ENCODE measurements at regions not wholly inside any gene's neighbourhood (a gene's known extent, or its start where the extent isn't known, plus 50 kb on each side); places are given as distances from the start of the nearest gene placed in this dataset.

GRCh38 chr12:88801227-88802095 lies 221.2 kb upstream of the KITLG start:
- no peak for DNase-seq

DNA sequence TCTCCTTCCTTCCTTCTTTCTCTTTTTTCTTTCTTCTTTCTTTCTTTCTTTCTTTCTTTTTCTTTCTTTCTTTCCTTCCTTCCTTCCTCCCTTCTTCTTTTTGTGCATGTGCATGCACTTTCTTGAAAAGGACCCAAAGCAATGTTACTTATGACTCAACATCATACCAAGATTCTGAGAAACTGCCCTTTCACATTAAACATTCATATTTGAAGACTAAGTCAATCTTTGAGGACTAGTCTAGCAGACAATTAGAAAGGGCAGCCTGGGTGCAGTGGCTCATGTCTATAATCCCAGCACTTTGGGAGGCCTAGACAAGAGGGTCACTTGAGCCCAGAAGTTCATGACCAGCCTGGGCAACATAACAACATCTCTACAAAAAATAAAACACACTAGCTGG lies 212.8 kb upstream of the KITLG start:
- no peak for DNase-seq

DNA sequence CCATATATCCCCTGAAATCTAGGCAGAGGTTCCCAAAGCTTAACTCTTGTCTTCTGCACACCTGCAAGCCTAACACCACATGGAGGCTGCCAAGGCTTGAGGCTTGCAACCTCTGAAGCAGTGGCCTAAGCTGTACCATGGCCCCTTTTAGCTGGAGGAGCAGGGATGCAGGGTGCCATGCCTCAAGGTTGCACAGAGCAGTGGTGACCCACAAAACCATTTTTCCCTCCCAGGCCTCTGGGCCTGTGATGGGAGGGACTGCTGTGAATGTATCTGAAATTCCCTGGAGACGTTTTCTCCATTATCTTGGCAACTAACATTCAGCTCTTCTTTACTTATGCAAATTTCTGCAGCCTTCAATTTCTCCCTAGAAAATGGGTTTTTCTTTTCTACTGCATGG lies 210.0 kb upstream of the KITLG start:
- DNase-seq = no peak

DNA sequence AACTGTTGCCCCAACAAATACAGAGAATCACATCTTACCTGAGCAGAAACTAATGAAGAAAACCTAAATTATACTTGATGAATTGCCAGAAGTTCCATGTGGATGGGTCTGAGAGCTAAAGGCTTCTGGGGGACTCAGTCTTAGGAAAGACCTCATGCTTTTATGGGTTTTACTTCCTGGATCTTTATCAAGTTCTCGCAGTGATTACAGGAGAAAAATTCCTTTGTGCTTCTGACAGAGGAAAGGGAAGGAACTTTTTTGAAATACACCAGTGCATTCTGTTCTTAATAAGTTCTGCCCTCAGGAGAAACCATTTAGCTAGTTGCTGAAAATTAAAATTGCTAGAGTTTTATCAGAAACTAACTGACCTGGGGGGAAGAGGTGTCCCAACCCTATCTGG lies 203.9 kb upstream of the KITLG start:
- no peak for DNase-seq

- DNase-seq = no peak
Measured at GRCh38 chr12:88782351-88782750, 202.1 kb upstream of the KITLG start.

- no peak for DNase-seq
Measured at GRCh38 chr12:88781909-88782308, 201.6 kb upstream of the KITLG start.

GRCh38 chr12:88778064-88778463 lies 197.8 kb upstream of the KITLG start:
- DNase-seq = no peak

DNA sequence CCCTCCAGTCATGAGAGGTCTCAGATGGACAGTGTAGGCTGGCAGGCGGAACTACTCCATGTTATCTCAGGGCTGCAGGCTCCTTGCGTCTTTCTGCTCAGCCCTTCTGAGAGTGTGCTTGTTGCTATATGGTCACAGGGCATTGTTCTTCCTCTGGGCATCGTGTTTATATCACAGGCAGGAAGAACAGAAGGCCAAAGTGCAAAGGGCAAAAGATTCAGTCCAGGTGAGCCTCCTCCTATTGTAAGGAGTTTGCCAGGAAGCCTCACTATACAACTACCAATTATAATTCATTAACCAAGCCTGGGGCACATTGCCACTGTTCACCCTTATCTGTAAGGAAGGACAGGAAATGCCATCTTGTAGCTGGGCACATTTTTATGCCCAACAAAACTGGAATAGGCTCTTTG lies 195.5 kb upstream of the KITLG start:
- no peak for DNase-seq

DNA sequence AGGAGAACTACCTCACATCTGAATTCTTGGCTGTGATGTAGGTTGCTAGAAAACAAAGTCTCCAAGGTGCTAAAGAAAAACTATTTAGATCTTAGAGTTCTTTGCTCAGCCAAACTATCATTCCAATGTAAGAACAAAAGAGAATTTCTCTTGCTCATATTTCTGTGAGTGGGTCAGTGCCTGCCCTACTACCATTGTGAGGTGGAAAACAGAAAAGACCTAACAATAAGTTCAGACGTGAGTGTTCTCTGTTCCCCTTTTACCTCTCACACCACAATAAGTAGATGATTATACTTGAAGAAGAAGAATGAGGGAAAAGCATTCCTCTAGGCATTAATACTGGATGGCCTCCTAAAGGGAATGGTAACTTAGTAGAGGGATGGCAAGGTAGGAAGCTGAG lies 187.4 kb upstream of the KITLG start:
- DNase-seq = no peak

GRCh38 chr12:88764781-88765480 lies 184.7 kb upstream of the KITLG start:
- DNase-seq = no peak

DNA sequence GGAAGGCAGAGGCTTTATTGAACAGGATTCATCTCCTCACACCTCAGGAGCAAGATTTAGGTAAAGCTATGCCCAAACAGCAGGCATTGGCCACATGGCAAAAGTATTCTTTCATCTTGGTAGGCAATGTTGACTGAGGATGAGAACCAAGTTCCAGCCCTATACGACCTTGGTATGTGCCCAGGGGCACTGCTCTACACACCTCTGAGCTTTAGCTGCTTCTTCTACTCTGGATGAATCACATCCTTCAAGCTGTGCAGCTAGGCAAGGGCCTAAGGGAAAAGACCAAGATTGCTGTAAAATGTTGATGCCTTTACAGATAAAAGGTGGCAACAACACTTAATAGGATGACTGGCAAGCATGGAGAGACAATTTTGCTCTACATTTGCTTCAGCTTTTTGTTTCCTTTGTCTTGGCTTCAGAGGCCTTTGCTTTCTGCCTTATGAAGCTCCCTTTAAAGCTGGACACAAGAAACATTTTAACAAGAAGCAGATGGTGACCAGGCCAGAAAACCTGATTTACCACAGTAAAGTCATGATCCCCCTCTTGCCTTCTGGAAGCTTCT lies 183.3 kb upstream of the KITLG start:
- DNase-seq = no peak

- no peak for DNase-seq
Measured at GRCh38 chr12:88758176-88758575, 177.9 kb upstream of the KITLG start.

- no peak for DNase-seq
Measured at GRCh38 chr12:88756917-88757316, 176.6 kb upstream of the KITLG start.

DNA sequence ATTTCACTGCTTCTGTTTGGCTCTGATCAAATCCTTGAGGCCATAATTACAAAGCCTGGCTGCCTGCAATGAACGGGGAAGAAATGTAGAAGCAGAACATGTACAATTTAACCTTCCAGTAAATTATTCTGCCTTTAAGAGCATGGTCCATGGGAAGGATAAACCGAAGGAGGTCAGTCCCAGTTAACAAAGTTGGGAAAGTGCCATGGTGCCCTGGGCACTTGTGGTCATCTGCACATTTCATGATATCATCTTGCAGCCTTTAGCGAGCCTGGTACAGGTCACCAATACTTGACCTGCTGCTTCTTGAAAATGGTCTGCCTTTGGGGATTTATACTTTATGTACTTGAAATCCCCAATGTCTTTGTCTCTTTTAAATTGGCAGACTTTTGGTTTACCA lies 175.9 kb upstream of the KITLG start:
- DNase-seq = no peak

DNA sequence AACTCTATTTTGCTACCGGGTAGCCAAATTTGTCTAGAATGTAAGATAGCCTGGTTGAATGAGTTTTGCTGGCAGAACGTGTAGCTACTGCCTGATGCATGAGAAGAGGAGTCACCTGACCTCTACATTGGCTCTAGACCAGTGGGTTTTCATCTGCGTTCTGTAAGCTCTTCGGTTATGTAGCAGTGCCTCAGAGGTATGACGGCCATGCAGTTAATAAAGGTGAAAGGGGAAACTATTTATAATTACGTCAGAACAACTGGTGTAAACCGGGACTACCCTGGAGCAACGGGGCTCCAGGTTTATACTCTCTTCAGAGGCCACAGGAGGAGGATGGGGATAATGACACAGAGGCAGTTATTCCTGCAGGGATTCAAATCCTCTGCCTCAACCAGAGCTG lies 173.4 kb upstream of the KITLG start:
- DNase-seq = no peak

- no peak for DNase-seq
Measured at GRCh38 chr12:88753066-88753465, 172.8 kb upstream of the KITLG start.

DNA sequence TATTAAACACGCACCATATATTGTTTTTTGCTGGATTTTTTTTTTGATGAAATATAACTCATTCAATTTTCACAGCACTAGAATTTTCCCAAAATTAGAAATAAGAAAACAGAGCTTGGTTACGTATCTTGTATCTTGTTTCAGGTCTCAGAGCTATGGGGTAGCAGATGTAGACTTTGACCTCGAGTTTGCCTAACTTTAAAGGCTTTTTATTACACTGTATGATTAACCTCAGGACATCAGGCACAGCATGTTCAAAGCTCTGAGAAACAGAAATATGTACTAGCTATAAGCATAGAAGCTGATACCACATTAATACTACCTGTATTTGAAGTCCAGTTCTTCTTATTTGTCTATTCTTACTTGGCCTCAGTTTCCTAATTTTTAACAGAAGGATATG lies 171.9 kb upstream of the KITLG start:
- no peak for DNase-seq

GRCh38 chr12:88750867-88751543 lies 170.7 kb upstream of the KITLG start:
- no peak for DNase-seq

- no peak for DNase-seq
Measured at GRCh38 chr12:88746386-88746785, 166.1 kb upstream of the KITLG start.

- DNase-seq = no peak
Measured at GRCh38 chr12:88743946-88744685, 163.8 kb upstream of the KITLG start.

- no peak for DNase-seq
Measured at GRCh38 chr12:88737838-88738472, 157.7 kb upstream of the KITLG start.

DNA sequence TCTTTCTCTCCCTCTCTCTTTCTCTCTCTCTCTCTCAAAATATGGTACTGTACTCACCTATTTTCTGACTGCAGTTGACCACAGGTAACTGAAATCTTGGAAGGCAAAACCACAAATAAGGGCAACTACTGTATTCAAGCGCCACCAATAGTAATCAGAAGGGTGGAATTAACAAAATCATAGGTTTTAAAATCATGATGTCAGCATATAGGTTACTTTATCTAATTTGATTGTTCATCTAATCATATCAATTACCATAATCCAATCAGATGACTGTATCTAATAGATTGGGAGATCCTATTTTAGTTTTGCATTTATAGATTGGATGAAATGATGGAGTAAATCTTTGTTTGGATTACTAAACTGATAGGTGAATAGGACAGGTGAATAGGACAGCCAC lies 155.8 kb upstream of the KITLG start:
- no peak for DNase-seq

All from NCI-H1048 (cell line).